ENCODE measurements at regions not wholly inside any gene's neighbourhood (a gene's known extent, or its start where the extent isn't known, plus 50 kb on each side); places are given as distances from the start of the nearest gene placed in this dataset.

DNA sequence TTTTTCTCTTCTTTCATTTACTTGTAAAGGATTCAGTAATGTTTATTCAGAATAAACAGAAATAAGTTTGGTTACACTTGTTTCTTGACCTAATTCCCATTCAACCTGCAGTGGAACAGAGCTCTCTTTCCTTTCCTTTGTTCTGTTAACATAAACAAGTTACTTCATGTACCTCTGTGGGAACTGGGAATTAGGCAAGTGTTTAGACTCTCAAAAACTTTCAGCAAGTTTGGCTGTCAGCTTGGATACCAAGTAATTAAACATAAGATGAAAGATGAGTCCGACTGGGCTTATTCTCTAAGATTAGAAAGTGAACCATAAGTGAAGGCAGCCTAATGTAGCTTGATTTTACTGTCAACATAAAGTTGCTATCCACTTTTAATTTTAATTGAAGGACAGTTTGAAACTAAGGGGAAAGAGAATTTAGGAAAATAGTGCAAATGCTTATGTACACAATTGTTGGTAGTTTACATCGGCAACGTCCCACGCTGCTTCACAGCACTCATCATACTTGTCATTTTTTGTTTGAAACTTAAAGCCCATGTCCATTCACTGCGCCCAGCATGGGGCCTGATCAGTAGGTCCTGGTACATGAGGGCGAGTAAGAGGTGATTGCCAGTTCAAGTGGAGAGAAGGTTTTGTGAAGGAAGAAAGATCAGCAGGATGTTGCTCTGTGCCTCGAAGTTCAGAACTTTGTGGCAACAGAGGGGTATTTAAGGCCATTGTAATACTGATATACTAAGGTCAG is 113.0 kb downstream of the PLEKHG1 start:
- no peak for TF ChIP-seq POLR2A (IDR thresholded peaks at IDR 0.05)
- no peak for TF ChIP-seq EP300 (IDR thresholded peaks at IDR 0.05)
- TF ChIP-seq CTCF (IDR thresholded peaks at IDR 0.05): no peak

Measured in gastroesophageal sphincter (tissue), 3 donors.